Spleen (tissue), 11 donors: ENCODE measurements at regions not wholly inside any gene's neighbourhood (a gene's known extent, or its start where the extent isn't known, plus 50 kb on each side); places are given as distances from the start of the nearest gene placed in this dataset.

Experiments
- DNase-seq: peaks from one replicate; pipeline ENCODE4 v3.0.0-alpha.2; 2020
- H3K27ac ChIP-seq, 8 donors: fragments of 200-600 bp; sonication (generic) in 7 of 8; 1 replicate in 4 of 8; 2 replicates in 4 of 8; pipeline versions ENCODE4 v1.5.0 to v1.8.0; 2016 to 2021; ENCODE audit warnings: inconsistent platforms in 4 of 8, mild to moderate bottlenecking in 4 of 8, moderate library complexity in 1 of 8
- H3K27me3 ChIP-seq, 7 donors: fragments of 200-600 bp; sonication (generic) in 6 of 7; replicated peaks in 1 of 7; 1 replicate in 4 of 7; 2 replicates in 3 of 7; pipeline versions ENCODE4 v1.5.0 to v1.8.0; 2016 to 2021; ENCODE audit warnings: inconsistent platforms in 3 of 7, mild to moderate bottlenecking in 1 of 7
- H3K36me3 ChIP-seq, 6 donors: fragments of 200-600 bp; sonication (generic) in 5 of 6; 1 replicate in 4 of 6; 2 replicates in 2 of 6; pipeline versions ENCODE4 v1.5.0 to v1.8.0; 2016 to 2021; ENCODE audit warnings: inconsistent platforms in 2 of 6
- H3K4me1 ChIP-seq, 6 donors: fragments of 200-600 bp; sonication (generic) in 5 of 6; 1 replicate in 3 of 6; 2 replicates in 3 of 6; pipeline versions ENCODE4 v1.5.0 to v1.8.0; 2016 to 2021; ENCODE audit warnings: inconsistent platforms in 3 of 6
- H3K4me3 ChIP-seq, 8 donors: fragments of 200-600 bp; sonication (generic) in 7 of 8; 1 replicate in 4 of 8; 2 replicates in 4 of 8; pipeline versions ENCODE4 v1.5.0 to v1.8.0; 2016 to 2021; ENCODE audit warnings: inconsistent platforms in 4 of 8, mild to moderate bottlenecking in 4 of 8, moderate library complexity in 2 of 8
- H3K9me3 ChIP-seq, 8 donors: fragments of 200-600 bp; sonication (generic) in 7 of 8; 1 replicate in 4 of 8; 2 replicates in 4 of 8; pipeline versions ENCODE4 v1.5.0 to v1.8.0; 2016 to 2021; ENCODE audit warnings: inconsistent platforms in 4 of 8
- CTCF ChIP-seq, 11 experiments: fragments of 200-600 bp in 7 of 11; fragments of 450-650 bp in 4 of 11; sonication (generic) in 4 of 11; IDR thresholded peaks in 8 of 11; conservative IDR thresholded peaks in 3 of 11; 1 replicate in 7 of 11; 2 replicates in 4 of 11; pipeline versions ENCODE4 v1.4.0 to v1.8.0; 2016 to 2021; ENCODE audit warnings: antibody characterized with exemption in 11 of 11, inconsistent platforms in 4 of 11, mild to moderate bottlenecking in 1 of 11
- POLR2A ChIP-seq, 3 donors: fragments of 450-650 bp; IDR thresholded peaks; one replicate each; pipeline ENCODE4 v1.5.1; 2017; ENCODE audit warnings: antibody characterized with exemption in 3 of 3, mild to moderate bottlenecking in 1 of 3
- POLR2AphosphoS5 ChIP-seq, 3 donors: sonication (generic); formaldehyde crosslinking; IDR thresholded peaks; one replicate each; pipeline ENCODE4 v1.5.1; 2017; ENCODE audit warnings: antibody characterized with exemption in 3 of 3
- WGBS, 5 donors: extraction: QIAGEN DNeasy Blood & Tissue Kit in 3 of 5; methylation state at CpG; one replicate each; pipeline versions ENCODE4 v1.1.5 to v1.1.7; 2013 to 2018; 5-methylcytosine and 5-hydroxymethylcytosine counted together
- intact Hi-C: fragments of 100-400 bp; cut with DNase I; formaldehyde crosslinking; loops from one replicate; pipeline ENCODE4 v1.15.0; 2023; ENCODE audit warnings: low total_unique reads
- donor health status: healthy with polysubstance abuse.
- donor health status: DM: no; HTN: no; CAD: no; lungs with moderate emphysema.
- donor health status: DM: no; HTN: no; CAD: no.
- donor health status: Bipolar disorder and iron deficiency.
- donor health status: healthy.
- donor health status: DM: no; HTN: no; CAD: no.
- donor health status: DM: yes; HTN: yes; CAD: no.

- intact Hi-C loops = no loop called here
- Histone ChIP-seq H3K4me3 (no peak overlapping the region), H3K4me1 (no peaks in the 10 kb centered on the region), H3K27ac (no peak overlapping the region), H3K27me3 (no peaks in the 10 kb centered on the region), H3K36me3 (no peaks in the 10 kb centered on the region), H3K9me3 (peaks cover 0 to 12% (median 4%) of the 10 kb centered on the region in 8 donors)
- DNase-seq = no peak
- 55 to 75% (median 69%) methylated on average over 3 of the region's 3 CpGs for WGBS, 5 donors
- TF ChIP-seq POLR2A (IDR thresholded peaks at IDR 0.05) = no peak
- TF ChIP-seq CTCF (IDR thresholded peaks at IDR 0.05 in 8 of 11, conservative IDR thresholded peaks at IDR 0.05 in 3 of 11) = no peak
- TF ChIP-seq POLR2AphosphoS5 (IDR thresholded peaks at IDR 0.05) = no peak
These were observed 1137.6 kb upstream of the NXPH2 start for GRCh38 chr2:139917690-139918384.

- H3K4me1 ChIP-seq = no peaks in the 10 kb centered on the region
These were observed 1136.6 kb upstream of the NXPH2 start for GRCh38 chr2:139916822-139917221.

GRCh38 chr2:139911160-139911559 lies 1131.0 kb upstream of the NXPH2 start:
- Histone ChIP-seq H3K27ac (no peak overlapping the region), H3K9me3 (peaks cover 0 to 23% (median 9%) of the 10 kb centered on the region in 8 donors), H3K27me3 (no peaks in the 10 kb centered on the region), H3K4me3 (no peak overlapping the region), H3K4me1 (no peaks in the 10 kb centered on the region), H3K36me3 (no peaks in the 10 kb centered on the region)
- TF ChIP-seq POLR2A (IDR thresholded peaks at IDR 0.05) (no peak), POLR2AphosphoS5 (IDR thresholded peaks at IDR 0.05) (no peak), CTCF (IDR thresholded peaks at IDR 0.05 in 8 of 11, conservative IDR thresholded peaks at IDR 0.05 in 3 of 11) (no peak)
- intact Hi-C loops = no loop called here
- WGBS, 5 donors = 75 to 94% (median 79%) methylated on average over 3 of the region's 3 CpGs
- DNase-seq = no peak

More at GRCh38 chr2:139916822-139917221, 1136.6 kb upstream of the NXPH2 start:
- no peak overlapping the region for H3K27ac ChIP-seq
- no peaks in the 10 kb centered on the region for H3K36me3 ChIP-seq
- intact Hi-C loops = no loop called here
- H3K9me3 ChIP-seq = peaks cover 0 to 20% (median 12%) of the 10 kb centered on the region in 8 donors
- H3K4me3 ChIP-seq = no peak overlapping the region
- H3K27me3 ChIP-seq = no peaks in the 10 kb centered on the region
- WGBS, 5 donors = 83 to 86% (median 85%) methylated on average over 7 of the region's 7 CpGs
- TF ChIP-seq CTCF (IDR thresholded peaks at IDR 0.05 in 8 of 11, conservative IDR thresholded peaks at IDR 0.05 in 3 of 11) (no peak), POLR2AphosphoS5 (IDR thresholded peaks at IDR 0.05) (no peak), POLR2A (IDR thresholded peaks at IDR 0.05) (no peak)
- no peak for DNase-seq

- Histone ChIP-seq H3K36me3 (no peaks in the 10 kb centered on the region), H3K4me3 (no peak overlapping the region), H3K27me3 (no peaks in the 10 kb centered on the region), H3K4me1 (no peaks in the 10 kb centered on the region), H3K27ac (no peak overlapping the region), H3K9me3 (peaks cover 0 to 23% (median 9%) of the 10 kb centered on the region in 8 donors)
- no peak for DNase-seq
- intact Hi-C loops = no loop called here
- TF ChIP-seq POLR2AphosphoS5 (IDR thresholded peaks at IDR 0.05) (no peak), CTCF (IDR thresholded peaks at IDR 0.05 in 8 of 11, conservative IDR thresholded peaks at IDR 0.05 in 3 of 11) (no peak), POLR2A (IDR thresholded peaks at IDR 0.05) (no peak)
- 49 to 63% (median 62%) methylated on average over 3 of the region's 3 CpGs for WGBS, 5 donors
These were observed 1128.9 kb upstream of the NXPH2 start for GRCh38 chr2:139909136-139909535.
